Nephron progenitor cell (in vitro differentiated cells): ENCODE measurements at regions not wholly inside any gene's neighbourhood (a gene's known extent, or its start where the extent isn't known, plus 50 kb on each side); places are given as distances from the start of the nearest gene placed in this dataset.

ENCODE experiments used
- DNase-seq: peaks from one replicate; pipeline ENCODE4 v3.0.0; 2021
- H3K27ac Mint-ChIP-seq: 2 replicates; pipeline ENCODE4 v1.8.0; 2021; ENCODE audit warnings: mild to moderate bottlenecking, moderate library complexity, mixed read lengths
- H3K27me3 Mint-ChIP-seq: 2 replicates; pipeline ENCODE4 v1.8.0; 2021; ENCODE audit warnings: mild to moderate bottlenecking, low read depth, mixed read lengths; ENCODE audit not compliant: poor library complexity
- H3K36me3 Mint-ChIP-seq: 2 replicates; pipeline ENCODE4 v1.8.0; 2021; ENCODE audit warnings: low read depth, mixed read lengths
- H3K4me1 Mint-ChIP-seq: 2 replicates; pipeline ENCODE4 v1.8.0; 2021; ENCODE audit warnings: mixed read lengths
- H3K4me3 Mint-ChIP-seq: 2 replicates; pipeline ENCODE4 v1.8.0; 2021; ENCODE audit warnings: mild to moderate bottlenecking, moderate library complexity, mixed read lengths
- H3K9me3 Mint-ChIP-seq: 2 replicates; pipeline ENCODE4 v1.8.0; 2021; ENCODE audit warnings: mild to moderate bottlenecking, moderate library complexity, mixed read lengths
- CTCF ChIP-seq: fragments of 200-600 bp; sonication (generic); IDR thresholded peaks from 2 replicates; pipeline ENCODE4 v1.5.0; 2021; ENCODE audit warnings: antibody characterized with exemption

- Mint-ChIP-seq H3K27ac (no peak overlapping the region), H3K36me3 (peaks cover 4% of the 10 kb centered on the region), H3K4me1 (peaks cover 42% of the 10 kb centered on the region), H3K27me3 (peaks cover 11% of the 10 kb centered on the region), H3K9me3 (peaks cover 14% of the 10 kb centered on the region), H3K4me3 (no peak overlapping the region)
- no peak for TF ChIP-seq CTCF
- DNase-seq = no peak
Measured at GRCh38 chr10:93220296-93221170, 146.8 kb downstream of the CYP26A1 start.

DNA sequence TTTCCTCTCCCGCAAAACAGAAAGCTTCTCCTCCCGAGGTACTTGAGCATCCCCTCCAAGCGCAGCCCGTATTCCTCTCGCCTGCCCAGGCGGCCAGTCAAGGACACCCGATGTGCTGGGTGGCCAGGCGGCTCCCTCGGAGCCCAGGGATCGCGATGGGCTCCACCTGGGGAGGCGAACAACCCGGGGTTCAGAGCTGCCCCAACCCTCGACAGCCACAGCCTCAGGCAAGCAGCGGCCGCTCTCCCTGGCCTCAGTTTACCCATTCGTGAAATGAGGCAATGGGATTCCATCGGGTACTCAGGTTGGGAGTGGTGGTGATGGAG, 147.4 kb downstream of the CYP26A1 start:
- Mint-ChIP-seq H3K9me3 (peaks cover 14% of the 10 kb centered on the region), H3K27me3 (peaks cover 11% of the 10 kb centered on the region), H3K27ac (no peak overlapping the region), H3K4me1 (peaks cover 41% of the 10 kb centered on the region), H3K4me3 (no peak overlapping the region), H3K36me3 (peaks cover 4% of the 10 kb centered on the region)
- TF ChIP-seq CTCF = no peak
- no peak for DNase-seq

DNA sequence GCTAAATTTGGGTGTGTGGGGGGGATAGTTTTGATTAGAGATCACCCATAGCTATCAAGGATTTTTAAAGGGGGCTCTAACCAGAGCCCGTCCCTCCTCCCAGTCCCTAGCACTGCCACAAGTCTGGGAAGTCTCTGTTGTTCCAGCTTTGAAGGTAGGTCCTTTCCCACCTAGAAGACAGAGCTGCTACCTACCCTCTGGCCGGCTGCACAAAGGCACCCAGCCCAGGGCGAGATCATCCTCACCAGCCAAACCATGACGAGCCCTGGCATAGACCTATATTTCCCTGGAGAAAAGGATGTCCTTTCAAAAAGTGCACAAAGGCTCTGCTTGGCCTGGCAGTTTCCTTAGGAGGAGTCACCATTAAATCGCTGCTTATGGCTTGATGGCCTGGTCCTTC, 147.8 kb downstream of the CYP26A1 start:
- no peak overlapping the region for H3K4me3 Mint-ChIP-seq
- H3K4me1 Mint-ChIP-seq = peaks cover 37% of the 10 kb centered on the region
- peaks cover 9% of the 10 kb centered on the region for H3K27me3 Mint-ChIP-seq
- H3K36me3 Mint-ChIP-seq = peaks cover 4% of the 10 kb centered on the region
- H3K27ac Mint-ChIP-seq = no peak overlapping the region
- TF ChIP-seq CTCF = no peak
- DNase-seq = no peak
- peaks cover 14% of the 10 kb centered on the region for H3K9me3 Mint-ChIP-seq

GRCh38 chr10:93222211-93222754, 148.6 kb downstream of the CYP26A1 start:
- Mint-ChIP-seq H3K4me1 (peaks cover 33% of the 10 kb centered on the region), H3K27me3 (peaks cover 9% of the 10 kb centered on the region), H3K4me3 (no peak overlapping the region), H3K36me3 (peaks cover 4% of the 10 kb centered on the region), H3K27ac (peak overlapping the region; percentile 11), H3K9me3 (peaks cover 14% of the 10 kb centered on the region)
- DNase-seq = no peak
- TF ChIP-seq CTCF = no peak

- Mint-ChIP-seq H3K4me3 (no peak overlapping the region), H3K36me3 (peaks cover 4% of the 10 kb centered on the region), H3K27me3 (peaks cover 9% of the 10 kb centered on the region), H3K27ac (no peak overlapping the region), H3K9me3 (peaks cover 14% of the 10 kb centered on the region), H3K4me1 (peaks cover 33% of the 10 kb centered on the region)
- no peak for DNase-seq
- TF ChIP-seq CTCF = no peak
Measured at GRCh38 chr10:93222876-93223275, 149.2 kb downstream of the CYP26A1 start.

GRCh38 chr10:93223336-93223735, 149.6 kb downstream of the CYP26A1 start:
- Mint-ChIP-seq H3K4me1 (peaks cover 31% of the 10 kb centered on the region), H3K27me3 (peaks cover 9% of the 10 kb centered on the region), H3K9me3 (peaks cover 14% of the 10 kb centered on the region), H3K4me3 (no peak overlapping the region), H3K36me3 (peaks cover 4% of the 10 kb centered on the region), H3K27ac (no peak overlapping the region)
- no peak for TF ChIP-seq CTCF
- no peak for DNase-seq
